ENCODE measurements at regions not wholly inside any gene's neighbourhood (a gene's known extent, or its start where the extent isn't known, plus 50 kb on each side); places are given as distances from the start of the nearest gene placed in this dataset.

DNA sequence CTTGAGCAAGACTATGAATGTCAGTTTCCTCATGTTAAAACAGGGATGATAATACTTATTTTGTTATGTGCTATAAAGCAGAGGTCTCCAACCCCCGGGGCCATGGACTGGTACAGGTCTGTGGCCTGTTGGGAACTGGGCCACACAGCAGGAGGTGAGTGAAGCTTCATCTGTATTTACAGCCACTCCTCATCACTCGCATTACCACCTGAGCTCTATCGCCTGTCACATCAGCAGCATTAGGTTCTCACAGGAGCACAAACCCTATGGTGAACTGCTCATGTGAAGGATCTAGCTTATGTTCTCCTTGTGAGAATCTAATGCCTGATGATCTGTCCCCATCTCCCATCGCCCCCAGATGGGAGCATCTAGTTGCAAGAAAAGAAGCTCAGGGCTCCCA is 365.3 kb upstream of the SMIM30 start:
- Histone ChIP-seq H3K27ac (ENCODE audit: control insufficient read depth, insufficient read depth) (no peak overlapping the region), H4K20me1 (ENCODE audit: control insufficient read depth, insufficient read depth) (no peaks in the 10 kb centered on the region), H3K4me2 (ENCODE audit: control insufficient read depth, insufficient read depth) (no peak overlapping the region), H3K27me3 (replicated peaks in 1 of 2; ENCODE audit: control insufficient read depth in 2 of 2, insufficient read depth in 2 of 2, low read length in 1 of 2) (no peaks in the 10 kb centered on the region), H2AFZ (ENCODE audit: control insufficient read depth, low read depth, low read length) (no peak overlapping the region), H3K4me3 (no peak overlapping the region), H3K4me1 (ENCODE audit: control insufficient read depth, insufficient read depth, low read length) (no peaks in the 10 kb centered on the region), H3K79me2 (ENCODE audit: control insufficient read depth, insufficient read depth, low read length) (no peaks in the 10 kb centered on the region), H3K9me3 (replicated peaks; ENCODE audit: control insufficient read depth, insufficient read depth, low read length) (no peaks in the 10 kb centered on the region), H3K9ac (ENCODE audit: control insufficient read depth, insufficient read depth, low read length) (no peak overlapping the region), H3K36me3 (ENCODE audit: control insufficient read depth in 2 of 2, insufficient read depth in 2 of 2, low read length in 1 of 2) (no peaks in the 10 kb centered on the region)
- in situ Hi-C loops (cut with MboI) = no loop called here
- DNase-seq (ENCODE audit: low read depth, low spot score) = no peak
- 19% methylated on average over 4 of the region's 4 CpGs for WGBS (ENCODE audit: insufficient coverage, insufficient replicate concordance, low lambda C conversion rate, missing lambda C conversion rate)
- RAD21 ChIA-PET (ENCODE audit: unreplicated experiment) = no interaction called here
- intact Hi-C loops (cut with micrococcal nuclease; ENCODE audit: unreplicated experiment) = no loop called here
- no TSS peak for BruUV-seq (replicated peaks)
- no peak for FAIRE-seq
- SMC1A ChIA-PET (ENCODE audit: uncharacterized antibody, unreplicated experiment) = interaction anchor here (0.6 kb wide), 1 partner anchor 1424 kb away, joined by 3 read pairs; no protein-coding TSS in a partner anchor
- no peak for ATAC-seq
- POLR2A ChIA-PET = no interaction called here
- CTCF ChIA-PET = interaction anchor here (0.6 kb wide), 1 partner anchor 202 kb away, joined by 3 read pairs; no protein-coding TSS in a partner anchor
- TF ChIP-seq, protein P1, sequence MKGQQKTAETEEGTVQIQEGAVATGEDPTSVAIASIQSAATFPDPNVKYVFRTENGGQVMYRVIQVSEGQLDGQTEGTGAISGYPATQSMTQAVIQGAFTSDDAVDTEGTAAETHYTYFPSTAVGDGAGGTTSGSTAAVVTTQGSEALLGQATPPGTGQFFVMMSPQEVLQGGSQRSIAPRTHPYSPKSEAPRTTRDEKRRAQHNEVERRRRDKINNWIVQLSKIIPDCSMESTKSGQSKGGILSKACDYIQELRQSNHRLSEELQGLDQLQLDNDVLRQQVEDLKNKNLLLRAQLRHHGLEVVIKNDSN (IDR thresholded peaks at IDR 0.05; ENCODE audit: borderline replicate concordance, extremely low read length, insufficient read depth, low read depth, low read length) = no peak
- TF ChIP-seq, protein P2, sequence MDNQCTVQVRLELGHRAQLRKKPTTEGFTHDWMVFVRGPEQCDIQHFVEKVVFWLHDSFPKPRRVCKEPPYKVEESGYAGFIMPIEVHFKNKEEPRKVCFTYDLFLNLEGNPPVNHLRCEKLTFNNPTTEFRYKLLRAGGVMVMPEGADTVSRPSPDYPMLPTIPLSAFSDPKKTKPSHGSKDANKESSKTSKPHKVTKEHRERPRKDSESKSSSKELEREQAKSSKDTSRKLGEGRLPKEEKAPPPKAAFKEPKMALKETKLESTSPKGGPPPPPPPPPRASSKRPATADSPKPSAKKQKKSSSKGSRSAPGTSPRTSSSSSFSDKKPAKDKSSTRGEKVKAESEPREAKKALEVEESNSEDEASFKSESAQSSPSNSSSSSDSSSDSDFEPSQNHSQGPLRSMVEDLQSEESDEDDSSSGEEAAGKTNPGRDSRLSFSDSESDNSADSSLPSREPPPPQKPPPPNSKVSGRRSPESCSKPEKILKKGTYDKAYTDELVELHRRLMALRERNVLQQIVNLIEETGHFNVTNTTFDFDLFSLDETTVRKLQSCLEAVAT (IDR thresholded peaks at IDR 0.05) = no peak
- TF ChIP-seq EZH2 (IDR thresholded peaks at IDR 0.05; ENCODE audit: borderline replicate concordance, control insufficient read depth, low read depth, low read length) = no peak
- TF ChIP-seq TCF12 (IDR thresholded peaks at IDR 0.05; ENCODE audit: low read depth, low read length) = no peak
- TF ChIP-seq KDM1A (IDR thresholded peaks at IDR 0.05; ENCODE audit: borderline replicate concordance) = no peak
- TF ChIP-seq RCOR1 (conservative IDR thresholded peaks at IDR 0.05; ENCODE audit: low read depth, low read length) = no peak
- no peak for TF ChIP-seq NR2C2 (IDR thresholded peaks at IDR 0.05; ENCODE audit: borderline replicate concordance, control insufficient read depth, insufficient read length, low read depth)
- TF ChIP-seq, protein P3, sequence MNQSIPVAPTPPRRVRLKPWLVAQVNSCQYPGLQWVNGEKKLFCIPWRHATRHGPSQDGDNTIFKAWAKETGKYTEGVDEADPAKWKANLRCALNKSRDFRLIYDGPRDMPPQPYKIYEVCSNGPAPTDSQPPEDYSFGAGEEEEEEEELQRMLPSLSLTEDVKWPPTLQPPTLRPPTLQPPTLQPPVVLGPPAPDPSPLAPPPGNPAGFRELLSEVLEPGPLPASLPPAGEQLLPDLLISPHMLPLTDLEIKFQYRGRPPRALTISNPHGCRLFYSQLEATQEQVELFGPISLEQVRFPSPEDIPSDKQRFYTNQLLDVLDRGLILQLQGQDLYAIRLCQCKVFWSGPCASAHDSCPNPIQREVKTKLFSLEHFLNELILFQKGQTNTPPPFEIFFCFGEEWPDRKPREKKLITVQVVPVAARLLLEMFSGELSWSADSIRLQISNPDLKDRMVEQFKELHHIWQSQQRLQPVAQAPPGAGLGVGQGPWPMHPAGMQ (IDR thresholded peaks at IDR 0.05; ENCODE audit: borderline replicate concordance) = no peak
- TF ChIP-seq BACH1 (IDR thresholded peaks at IDR 0.05; ENCODE audit: borderline replicate concordance) = no peak
- TF ChIP-seq, protein P4, sequence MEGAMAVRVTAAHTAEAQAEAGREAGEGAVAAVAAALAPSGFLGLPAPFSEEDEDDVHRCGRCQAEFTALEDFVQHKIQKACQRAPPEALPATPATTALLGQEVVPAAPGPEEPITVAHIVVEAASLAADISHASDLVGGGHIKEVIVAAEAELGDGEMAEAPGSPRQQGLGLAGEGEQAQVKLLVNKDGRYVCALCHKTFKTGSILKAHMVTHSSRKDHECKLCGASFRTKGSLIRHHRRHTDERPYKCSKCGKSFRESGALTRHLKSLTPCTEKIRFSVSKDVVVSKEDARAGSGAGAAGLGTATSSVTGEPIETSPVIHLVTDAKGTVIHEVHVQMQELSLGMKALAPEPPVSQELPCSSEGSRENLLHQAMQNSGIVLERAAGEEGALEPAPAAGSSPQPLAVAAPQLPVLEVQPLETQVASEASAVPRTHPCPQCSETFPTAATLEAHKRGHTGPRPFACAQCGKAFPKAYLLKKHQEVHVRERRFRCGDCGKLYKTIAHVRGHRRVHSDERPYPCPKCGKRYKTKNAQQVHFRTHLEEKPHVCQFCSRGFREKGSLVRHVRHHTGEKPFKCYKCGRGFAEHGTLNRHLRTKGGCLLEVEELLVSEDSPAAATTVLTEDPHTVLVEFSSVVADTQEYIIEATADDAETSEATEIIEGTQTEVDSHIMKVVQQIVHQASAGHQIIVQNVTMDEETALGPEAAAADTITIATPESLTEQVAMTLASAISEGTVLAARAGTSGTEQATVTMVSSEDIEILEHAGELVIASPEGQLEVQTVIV (IDR thresholded peaks at IDR 0.05; ENCODE audit: borderline replicate concordance, partially characterized antibody) = no peak
- TF ChIP-seq CREB1 (IDR thresholded peaks at IDR 0.05; ENCODE audit: low read depth) = no peak
- no peak for TF ChIP-seq MEF2A (IDR thresholded peaks at IDR 0.05; ENCODE audit: insufficient read depth, low read depth, low read length)
- no peak for TF ChIP-seq EP300 (IDR thresholded peaks at IDR 0.05; ENCODE audit: borderline replicate concordance in 1 of 2, control insufficient read depth in 1 of 2, low read depth in 2 of 2, low read length in 2 of 2)
